Neural cell (in vitro differentiated cells): ENCODE measurements at regions not wholly inside any gene's neighbourhood (a gene's known extent, or its start where the extent isn't known, plus 50 kb on each side); places are given as distances from the start of the nearest gene placed in this dataset.

Experiments used
- CTCF ChIP-seq: fragments of 450-650 bp; IDR thresholded peaks from 2 replicates; pipeline ENCODE4 v1.5.1; 2014; ENCODE audit warnings: antibody characterized with exemption, mild to moderate bottlenecking, moderate library complexity; ENCODE audit not compliant: poor library complexity, severe bottlenecking
- EP300 ChIP-seq: fragments of 450-650 bp; conservative IDR thresholded peaks from 2 replicates; pipeline ENCODE4 v1.6.1; 2014; ENCODE audit warnings: antibody characterized with exemption, mild to moderate bottlenecking, moderate library complexity; ENCODE audit not compliant: poor library complexity, severe bottlenecking
- EZH2 ChIP-seq: fragments of 200-600, 300-800 bp; shearing (Covaris generic), sonication (generic); IDR thresholded peaks from 2 replicates; pipeline ENCODE4 v1.6.1; 2014; ENCODE audit warnings: antibody characterized with exemption, low read length, borderline replicate concordance, mild to moderate bottlenecking; ENCODE audit not compliant: insufficient read depth, poor library complexity, severe bottlenecking
- POLR2AphosphoS5 ChIP-seq: IDR thresholded peaks from 2 replicates; pipeline ENCODE4 v1.6.1; 2012
- REST ChIP-seq: IDR thresholded peaks from 2 replicates; pipeline ENCODE4 v1.6.1; 2012; ENCODE audit warnings: borderline replicate concordance
- SMC3 ChIP-seq: fragments of 450-650 bp; conservative IDR thresholded peaks from 2 replicates; pipeline ENCODE4 v1.6.1; 2014; ENCODE audit warnings: antibody characterized with exemption, mild to moderate bottlenecking, moderate library complexity; ENCODE audit not compliant: poor library complexity

- no peak for TF ChIP-seq CTCF
- no peak for TF ChIP-seq EP300
- no peak for TF ChIP-seq SMC3
- no peak for TF ChIP-seq EZH2
- no peak for TF ChIP-seq POLR2AphosphoS5
- TF ChIP-seq REST = no peak
These were observed 605.8 kb upstream of the ADAMTS5 start for GRCh38 chr21:27572696-27573095.
